GM12892 (cell line): ENCODE measurements at regions not wholly inside any gene's neighbourhood (a gene's known extent, or its start where the extent isn't known, plus 50 kb on each side); places are given as distances from the start of the nearest gene placed in this dataset.
"Not testable (repeated sequence)": the region's sequence is repeated elsewhere in the genome, so short reads cannot be mapped to it uniquely, and the experiment has no call there.

Experiments used
- POLR2A ChIP-seq: IDR thresholded peaks from 2 replicates; pipeline ENCODE4 v1.6.1; 2011; ENCODE audit warnings: low read depth, low read length, control low read depth
- POLR2AphosphoS5 ChIP-seq: IDR thresholded peaks from 2 replicates; pipeline ENCODE4 v1.6.1; 2011; ENCODE audit warnings: low read depth, low read length, control low read depth
- TAF1 ChIP-seq: IDR thresholded peaks from 2 replicates; pipeline ENCODE4 v1.6.1; 2011; ENCODE audit warnings: low read depth, mild to moderate bottlenecking, control low read depth, low read length, borderline replicate concordance

DNA sequence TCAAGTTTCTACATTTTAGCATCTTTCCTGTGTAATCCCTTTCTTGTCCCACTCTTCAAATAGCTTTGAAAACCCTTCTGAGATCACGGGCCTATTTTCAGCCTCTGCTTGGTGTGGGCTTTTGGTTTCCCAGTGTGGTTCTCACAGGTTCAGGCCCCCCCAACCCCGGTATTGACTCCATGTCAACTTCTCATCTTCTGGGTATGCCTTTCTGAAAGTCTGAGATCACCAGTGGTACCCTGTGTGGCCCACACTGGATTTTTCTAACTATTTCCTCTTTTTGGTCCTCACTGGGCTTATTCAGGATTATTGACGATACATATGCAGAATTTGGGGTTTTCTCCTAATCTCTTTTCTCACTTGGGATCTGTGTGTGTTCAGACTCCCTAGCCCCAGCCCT is 146.9 kb upstream of the PLGLB2 start:
- TF ChIP-seq POLR2A, POLR2AphosphoS5, TAF1: not testable (repeated sequence)
